Upper lobe of left lung (tissue), 4 donors: ENCODE measurements at regions not wholly inside any gene's neighbourhood (a gene's known extent, or its start where the extent isn't known, plus 50 kb on each side); places are given as distances from the start of the nearest gene placed in this dataset.

Experiments
- POLR2AphosphoS5 ChIP-seq, 2 donors: sonication (generic); formaldehyde crosslinking; IDR thresholded peaks; one replicate each; pipeline ENCODE4 v1.5.1; 2017; ENCODE audit warnings: antibody characterized with exemption in 2 of 2
- TF ChIP-seq, protein P1 (sequence below), 6 experiments: fragments of 450-650 bp in 4 of 6; fragments of 200-600 bp in 2 of 6; sonication (generic) in 2 of 6; IDR thresholded peaks; one replicate each; pipeline ENCODE4 v1.5.1; 2016 to 2019; ENCODE audit warnings: antibody characterized with exemption in 6 of 6

GRCh38 chr4:179671609-179672008 lies 2229.4 kb upstream of the AGA start:
- TF ChIP-seq, protein P1, sequence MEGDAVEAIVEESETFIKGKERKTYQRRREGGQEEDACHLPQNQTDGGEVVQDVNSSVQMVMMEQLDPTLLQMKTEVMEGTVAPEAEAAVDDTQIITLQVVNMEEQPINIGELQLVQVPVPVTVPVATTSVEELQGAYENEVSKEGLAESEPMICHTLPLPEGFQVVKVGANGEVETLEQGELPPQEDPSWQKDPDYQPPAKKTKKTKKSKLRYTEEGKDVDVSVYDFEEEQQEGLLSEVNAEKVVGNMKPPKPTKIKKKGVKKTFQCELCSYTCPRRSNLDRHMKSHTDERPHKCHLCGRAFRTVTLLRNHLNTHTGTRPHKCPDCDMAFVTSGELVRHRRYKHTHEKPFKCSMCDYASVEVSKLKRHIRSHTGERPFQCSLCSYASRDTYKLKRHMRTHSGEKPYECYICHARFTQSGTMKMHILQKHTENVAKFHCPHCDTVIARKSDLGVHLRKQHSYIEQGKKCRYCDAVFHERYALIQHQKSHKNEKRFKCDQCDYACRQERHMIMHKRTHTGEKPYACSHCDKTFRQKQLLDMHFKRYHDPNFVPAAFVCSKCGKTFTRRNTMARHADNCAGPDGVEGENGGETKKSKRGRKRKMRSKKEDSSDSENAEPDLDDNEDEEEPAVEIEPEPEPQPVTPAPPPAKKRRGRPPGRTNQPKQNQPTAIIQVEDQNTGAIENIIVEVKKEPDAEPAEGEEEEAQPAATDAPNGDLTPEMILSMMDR (IDR thresholded peaks at IDR 0.05) = no peak
- TF ChIP-seq POLR2AphosphoS5 (IDR thresholded peaks at IDR 0.05) = no peak
